GM12878 (cell line): ENCODE measurements at regions not wholly inside any gene's neighbourhood (a gene's known extent, or its start where the extent isn't known, plus 50 kb on each side); places are given as distances from the start of the nearest gene placed in this dataset.

Experiments
- ATAC-seq: fragments of 200-7000 bp; cut with Tn5 transposase; 3 replicates; pipeline ENCODE4 v1.9.1; 2020; ENCODE audit warnings: mild to moderate bottlenecking, moderate library complexity
- BruUV-seq: library from RNA; stranded (reverse); fragments of 400-500 nt; replicated peaks from 2 replicates; lab custom pipeline; 2021; lab: Mats Ljungman, UMichigan
- CTCF ChIA-PET: fragments of 300-600 bp; sonication (Branson Sonifier 250); formaldehyde crosslinking; extraction: SDS; loops from one replicate; lab custom pipeline; 2021; ENCODE audit warnings: inconsistent platforms; lab: Yijun Ruan, JAX
- POLR2A ChIA-PET: fragments of 350-600 bp; formaldehyde crosslinking; extraction: SDS; loops from one replicate; lab custom pipeline; 2021; ENCODE audit warnings: inconsistent platforms; lab: Charles Lee
- RAD21 ChIA-PET: fragments of 300-600 bp; sonication (Branson Sonifier 250); formaldehyde crosslinking; loops from one replicate; lab custom pipeline; 2023; ENCODE audit warnings: antibody characterized with exemption; ENCODE audit not compliant: unreplicated experiment; lab: Charles Lee
- SMC1A ChIA-PET: fragments of 300-600 bp; sonication (Branson Sonifier 250); formaldehyde crosslinking; loops from one replicate; lab custom pipeline; 2023; ENCODE audit not compliant: unreplicated experiment, uncharacterized antibody; lab: Charles Lee
- DNase-seq: peaks from one replicate; pipeline ENCODE4 v3.0.0-alpha.2; 2011; ENCODE audit warnings: low read depth, low spot score
- FAIRE-seq: peaks from 3 replicates; lab custom pipeline; 2011; peaks lifted over from hg19 to GRCh38; lab: Jason Lieb, UNC
- H2AFZ ChIP-seq: 2 replicates; pipeline ENCODE4 v1.6.0; 2011; ENCODE audit warnings: low read depth, low read length, control low read depth; ENCODE audit not compliant: control insufficient read depth
- H3K27ac ChIP-seq: 2 replicates; pipeline ENCODE4 v1.5.1; 2011; ENCODE audit warnings: control low read depth; ENCODE audit not compliant: control insufficient read depth, insufficient read depth
- H3K27me3 ChIP-seq, 2 experiments: replicated peaks in 1 of 2; 2 replicates each; pipeline versions ENCODE4 v1.6.0 to v1.6.1; 2011; ENCODE audit warnings: low read length in 1 of 2; ENCODE audit not compliant: control insufficient read depth in 2 of 2, insufficient read depth in 2 of 2
- H3K36me3 ChIP-seq, 2 experiments: 2 replicates each; pipeline ENCODE4 v1.5.1; 2011; ENCODE audit warnings: low read length in 1 of 2; ENCODE audit not compliant: control insufficient read depth in 2 of 2, insufficient read depth in 2 of 2
- H3K4me1 ChIP-seq: 2 replicates; pipeline ENCODE4 v1.6.1; 2011; ENCODE audit warnings: mild to moderate bottlenecking, low read length, moderate library complexity, mixed read lengths; ENCODE audit not compliant: control insufficient read depth, insufficient read depth
- H3K4me2 ChIP-seq: 2 replicates; pipeline ENCODE4 v1.6.0; 2011; ENCODE audit warnings: control low read depth; ENCODE audit not compliant: control insufficient read depth, insufficient read depth
- H3K4me3 ChIP-seq: fragments of 200-600 bp; sonication (generic); 2 replicates; pipeline ENCODE4 v1.5.1; 2016
- H3K79me2 ChIP-seq: 2 replicates; pipeline ENCODE4 v1.6.0; 2011; ENCODE audit warnings: low read length; ENCODE audit not compliant: control insufficient read depth, insufficient read depth
- H3K9ac ChIP-seq: 2 replicates; pipeline ENCODE4 v1.8.0; 2011; ENCODE audit warnings: low read length, control low read depth, mixed read lengths; ENCODE audit not compliant: control insufficient read depth, insufficient read depth
- H3K9me3 ChIP-seq: replicated peaks from 3 replicates; pipeline ENCODE4 v1.5.1; 2011; ENCODE audit warnings: mild to moderate bottlenecking, low read length; ENCODE audit not compliant: control insufficient read depth, insufficient read depth
- H4K20me1 ChIP-seq: 2 replicates; pipeline ENCODE4 v1.6.0; 2011; ENCODE audit not compliant: control insufficient read depth, insufficient read depth
- BHLHE40 ChIP-seq, 2 experiments: fragments of 450-650 bp in 1 of 2; IDR thresholded peaks; 2 replicates each; pipeline ENCODE4 v1.6.1; 2011 to 2017; ENCODE audit warnings: low read depth in 2 of 2, borderline replicate concordance in 1 of 2, improper control_type of control experiment in 1 of 2, low read length in 1 of 2, mild to moderate bottlenecking in 1 of 2
- CBFB ChIP-seq: IDR thresholded peaks from 2 replicates; pipeline ENCODE4 v1.6.1; 2016; ENCODE audit warnings: antibody characterized with exemption, low read depth
- GATAD2B ChIP-seq: fragments of 450-650 bp; conservative IDR thresholded peaks from 2 replicates; pipeline ENCODE4 v1.6.1; 2017; ENCODE audit warnings: low read depth, mild to moderate bottlenecking, moderate library complexity
- HDAC2 ChIP-seq: fragments of 200-600 bp; sonication (generic); IDR thresholded peaks from 2 replicates; pipeline ENCODE4 v1.6.1; 2017
- KAT2A ChIP-seq: conservative IDR thresholded peaks from 2 replicates; pipeline ENCODE4 v1.6.1; 2011; ENCODE audit warnings: low read depth, low read length; ENCODE audit not compliant: control insufficient read depth
- KDM1A ChIP-seq: fragments of 200-600 bp; sonication (generic); IDR thresholded peaks from 2 replicates; pipeline ENCODE4 v1.6.1; 2016; ENCODE audit warnings: borderline replicate concordance
- MEF2B ChIP-seq: fragments of 450-650 bp; IDR thresholded peaks from 2 replicates; pipeline ENCODE4 v1.6.1; 2018; ENCODE audit warnings: mild to moderate bottlenecking, moderate library complexity; ENCODE audit not compliant: partially characterized antibody, poor library complexity, severe bottlenecking
- MXI1 ChIP-seq: fragments of 150-350 bp; IDR thresholded peaks from 2 replicates; pipeline ENCODE4 v1.6.1; 2011; ENCODE audit warnings: low read depth, mild to moderate bottlenecking, inconsistent platforms, low read length, improper control_type of control experiment
- NFIC ChIP-seq: IDR thresholded peaks from 2 replicates; pipeline ENCODE4 v1.6.1; 2012; ENCODE audit warnings: low read depth, mild to moderate bottlenecking, inconsistent platforms, low read length, moderate library complexity
- NR2C1 ChIP-seq: fragments of 450-650 bp; IDR thresholded peaks from 2 replicates; pipeline ENCODE4 v1.6.1; 2017; ENCODE audit warnings: antibody characterized with exemption, mild to moderate bottlenecking, moderate library complexity
- PML ChIP-seq: IDR thresholded peaks from 2 replicates; pipeline ENCODE4 v1.6.1; 2012; ENCODE audit warnings: low read length, inconsistent platforms
- POU2F2 ChIP-seq: IDR thresholded peaks from 3 replicates; pipeline ENCODE4 v1.6.1; 2011; ENCODE audit warnings: low read depth, mild to moderate bottlenecking, low read length, borderline replicate concordance
- SPI1 ChIP-seq: IDR thresholded peaks from 2 replicates; pipeline ENCODE4 v1.6.1; 2011; ENCODE audit warnings: low read depth, mild to moderate bottlenecking, low read length, moderate library complexity, borderline replicate concordance; ENCODE audit not compliant: insufficient read depth
- WGBS: methylation state at CpG from one replicate; pipeline ENCODE4 v1.1.6; 2016; ENCODE audit warnings: low lambda C conversion rate; ENCODE audit not compliant: insufficient replicate concordance, insufficient coverage; ENCODE audit errors: missing lambda C conversion rate; 5-methylcytosine and 5-hydroxymethylcytosine counted together
- in situ Hi-C: fragments of 300-500 bp; cut with MboI; formaldehyde crosslinking; loops from 9 replicates; pipeline ENCODE4 v1.14.3; 2018; ENCODE audit warnings: mixed read lengths
- intact Hi-C: fragments of 100-400 bp; cut with micrococcal nuclease; formaldehyde crosslinking; loops from one replicate; pipeline ENCODE4 v1.14.2; 2022; ENCODE audit not compliant: unreplicated experiment
- TF ChIP-seq, protein P1 (sequence below): fragments of 450-650 bp; IDR thresholded peaks from 2 replicates; pipeline ENCODE4 v1.6.1; 2017; ENCODE audit warnings: mild to moderate bottlenecking, moderate library complexity
- TF ChIP-seq, protein P2 (sequence below): IDR thresholded peaks from 2 replicates; pipeline ENCODE4 v1.6.1; 2012; ENCODE audit warnings: mild to moderate bottlenecking, low read depth, low read length
- TF ChIP-seq, protein P3 (sequence below): fragments of 450-650 bp; IDR thresholded peaks from 2 replicates; pipeline ENCODE4 v1.6.1; 2016; ENCODE audit warnings: mild to moderate bottlenecking

DNA sequence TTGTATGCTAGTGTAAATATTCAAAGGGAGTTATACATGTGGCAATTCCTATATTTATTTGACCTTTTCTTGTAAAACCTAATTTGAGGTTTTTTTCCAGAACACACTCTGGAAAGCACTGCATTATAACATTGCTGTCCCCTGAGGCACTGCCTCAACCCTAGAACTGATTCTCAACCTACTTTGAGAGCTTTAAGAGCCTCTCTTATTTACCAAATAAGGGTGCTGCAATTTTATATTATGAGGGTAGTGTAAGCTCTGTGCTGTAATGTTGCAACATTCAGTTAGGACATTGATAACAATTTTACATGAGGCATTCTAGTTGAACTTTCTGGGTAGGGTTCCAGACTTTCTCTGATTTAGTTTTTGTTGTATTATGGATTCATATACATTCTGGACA is 302.2 kb upstream of the DEPDC1 start (continued):
- TF ChIP-seq, protein P1, sequence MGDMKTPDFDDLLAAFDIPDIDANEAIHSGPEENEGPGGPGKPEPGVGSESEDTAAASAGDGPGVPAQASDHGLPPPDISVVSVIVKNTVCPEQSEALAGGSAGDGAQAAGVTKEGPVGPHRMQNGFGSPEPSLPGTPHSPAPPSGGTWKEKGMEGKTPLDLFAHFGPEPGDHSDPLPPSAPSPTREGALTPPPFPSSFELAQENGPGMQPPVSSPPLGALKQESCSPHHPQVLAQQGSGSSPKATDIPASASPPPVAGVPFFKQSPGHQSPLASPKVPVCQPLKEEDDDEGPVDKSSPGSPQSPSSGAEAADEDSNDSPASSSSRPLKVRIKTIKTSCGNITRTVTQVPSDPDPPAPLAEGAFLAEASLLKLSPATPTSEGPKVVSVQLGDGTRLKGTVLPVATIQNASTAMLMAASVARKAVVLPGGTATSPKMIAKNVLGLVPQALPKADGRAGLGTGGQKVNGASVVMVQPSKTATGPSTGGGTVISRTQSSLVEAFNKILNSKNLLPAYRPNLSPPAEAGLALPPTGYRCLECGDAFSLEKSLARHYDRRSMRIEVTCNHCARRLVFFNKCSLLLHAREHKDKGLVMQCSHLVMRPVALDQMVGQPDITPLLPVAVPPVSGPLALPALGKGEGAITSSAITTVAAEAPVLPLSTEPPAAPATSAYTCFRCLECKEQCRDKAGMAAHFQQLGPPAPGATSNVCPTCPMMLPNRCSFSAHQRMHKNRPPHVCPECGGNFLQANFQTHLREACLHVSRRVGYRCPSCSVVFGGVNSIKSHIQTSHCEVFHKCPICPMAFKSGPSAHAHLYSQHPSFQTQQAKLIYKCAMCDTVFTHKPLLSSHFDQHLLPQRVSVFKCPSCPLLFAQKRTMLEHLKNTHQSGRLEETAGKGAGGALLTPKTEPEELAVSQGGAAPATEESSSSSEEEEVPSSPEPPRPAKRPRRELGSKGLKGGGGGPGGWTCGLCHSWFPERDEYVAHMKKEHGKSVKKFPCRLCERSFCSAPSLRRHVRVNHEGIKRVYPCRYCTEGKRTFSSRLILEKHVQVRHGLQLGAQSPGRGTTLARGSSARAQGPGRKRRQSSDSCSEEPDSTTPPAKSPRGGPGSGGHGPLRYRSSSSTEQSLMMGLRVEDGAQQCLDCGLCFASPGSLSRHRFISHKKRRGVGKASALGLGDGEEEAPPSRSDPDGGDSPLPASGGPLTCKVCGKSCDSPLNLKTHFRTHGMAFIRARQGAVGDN: no peak
- no peak for TF ChIP-seq MXI1
- no peak for TF ChIP-seq NFIC
- TF ChIP-seq HDAC2: no peak
- TF ChIP-seq CBFB: no peak
- no peak for TF ChIP-seq POU2F2
- no peak for TF ChIP-seq PML
- no peak for TF ChIP-seq BHLHE40 (IDR thresholded peaks at IDR 0.05; ENCODE audit: borderline replicate concordance in 1 of 2, low read depth in 2 of 2, low read length in 1 of 2)

DNA sequence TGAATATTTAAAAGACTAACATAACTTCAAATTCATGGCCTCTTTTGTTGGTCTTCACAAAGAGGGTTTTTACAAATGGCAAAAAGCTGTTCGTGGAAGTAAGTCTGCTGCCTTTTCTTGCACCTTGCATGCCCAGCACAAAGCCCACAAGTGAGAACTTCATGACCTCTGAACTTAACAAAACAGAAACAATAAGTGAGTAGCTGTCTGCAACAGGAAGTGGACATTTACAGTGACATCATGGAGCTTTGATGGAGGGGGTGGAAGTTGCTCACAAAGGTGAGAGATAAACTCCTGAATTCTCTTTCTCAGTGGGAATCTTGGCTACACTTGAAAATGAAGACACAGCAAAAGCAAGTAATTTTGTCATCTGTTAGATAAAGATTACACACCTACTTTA is 303.3 kb upstream of the DEPDC1 start:
- ATAC-seq (peak; percentile 44; the same call in 1 of the 3 replicates), FAIRE-seq (no peak), DNase-seq (no peak)
- SMC1A ChIA-PET: no interaction called here
- RAD21 ChIA-PET: no interaction called here
- Histone ChIP-seq H3K4me2 (no peak overlapping the region), H3K36me3 (no peaks in the 10 kb centered on the region), H3K27me3 (no peaks in the 10 kb centered on the region), H3K9me3 (no peaks in the 10 kb centered on the region), H3K27ac (no peak overlapping the region), H3K9ac (no peak overlapping the region), H3K4me3 (no peak overlapping the region), H4K20me1 (no peaks in the 10 kb centered on the region), H2AFZ (no peak overlapping the region), H3K79me2 (no peaks in the 10 kb centered on the region), H3K4me1 (no peaks in the 10 kb centered on the region)
- CTCF ChIA-PET: no interaction called here
- BruUV-seq: no TSS peak
- intact Hi-C loops: no loop called here
- in situ Hi-C loops: no loop called here
- WGBS: 0% methylated on average over 1 of the region's 1 CpG
- POLR2A ChIA-PET: interaction anchor here (1.6 kb wide), 1 partner anchor 8 kb away, joined by 3 read pairs; no protein-coding TSS in a partner anchor
- no peak for TF ChIP-seq GATAD2B
- TF ChIP-seq NR2C1: peak; percentile 79
- TF ChIP-seq, protein P2, sequence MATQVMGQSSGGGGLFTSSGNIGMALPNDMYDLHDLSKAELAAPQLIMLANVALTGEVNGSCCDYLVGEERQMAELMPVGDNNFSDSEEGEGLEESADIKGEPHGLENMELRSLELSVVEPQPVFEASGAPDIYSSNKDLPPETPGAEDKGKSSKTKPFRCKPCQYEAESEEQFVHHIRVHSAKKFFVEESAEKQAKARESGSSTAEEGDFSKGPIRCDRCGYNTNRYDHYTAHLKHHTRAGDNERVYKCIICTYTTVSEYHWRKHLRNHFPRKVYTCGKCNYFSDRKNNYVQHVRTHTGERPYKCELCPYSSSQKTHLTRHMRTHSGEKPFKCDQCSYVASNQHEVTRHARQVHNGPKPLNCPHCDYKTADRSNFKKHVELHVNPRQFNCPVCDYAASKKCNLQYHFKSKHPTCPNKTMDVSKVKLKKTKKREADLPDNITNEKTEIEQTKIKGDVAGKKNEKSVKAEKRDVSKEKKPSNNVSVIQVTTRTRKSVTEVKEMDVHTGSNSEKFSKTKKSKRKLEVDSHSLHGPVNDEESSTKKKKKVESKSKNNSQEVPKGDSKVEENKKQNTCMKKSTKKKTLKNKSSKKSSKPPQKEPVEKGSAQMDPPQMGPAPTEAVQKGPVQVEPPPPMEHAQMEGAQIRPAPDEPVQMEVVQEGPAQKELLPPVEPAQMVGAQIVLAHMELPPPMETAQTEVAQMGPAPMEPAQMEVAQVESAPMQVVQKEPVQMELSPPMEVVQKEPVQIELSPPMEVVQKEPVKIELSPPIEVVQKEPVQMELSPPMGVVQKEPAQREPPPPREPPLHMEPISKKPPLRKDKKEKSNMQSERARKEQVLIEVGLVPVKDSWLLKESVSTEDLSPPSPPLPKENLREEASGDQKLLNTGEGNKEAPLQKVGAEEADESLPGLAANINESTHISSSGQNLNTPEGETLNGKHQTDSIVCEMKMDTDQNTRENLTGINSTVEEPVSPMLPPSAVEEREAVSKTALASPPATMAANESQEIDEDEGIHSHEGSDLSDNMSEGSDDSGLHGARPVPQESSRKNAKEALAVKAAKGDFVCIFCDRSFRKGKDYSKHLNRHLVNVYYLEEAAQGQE: no peak
- TF ChIP-seq, protein P3, sequence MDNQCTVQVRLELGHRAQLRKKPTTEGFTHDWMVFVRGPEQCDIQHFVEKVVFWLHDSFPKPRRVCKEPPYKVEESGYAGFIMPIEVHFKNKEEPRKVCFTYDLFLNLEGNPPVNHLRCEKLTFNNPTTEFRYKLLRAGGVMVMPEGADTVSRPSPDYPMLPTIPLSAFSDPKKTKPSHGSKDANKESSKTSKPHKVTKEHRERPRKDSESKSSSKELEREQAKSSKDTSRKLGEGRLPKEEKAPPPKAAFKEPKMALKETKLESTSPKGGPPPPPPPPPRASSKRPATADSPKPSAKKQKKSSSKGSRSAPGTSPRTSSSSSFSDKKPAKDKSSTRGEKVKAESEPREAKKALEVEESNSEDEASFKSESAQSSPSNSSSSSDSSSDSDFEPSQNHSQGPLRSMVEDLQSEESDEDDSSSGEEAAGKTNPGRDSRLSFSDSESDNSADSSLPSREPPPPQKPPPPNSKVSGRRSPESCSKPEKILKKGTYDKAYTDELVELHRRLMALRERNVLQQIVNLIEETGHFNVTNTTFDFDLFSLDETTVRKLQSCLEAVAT: no peak
- no peak for TF ChIP-seq SPI1
- TF ChIP-seq KDM1A: no peak
- TF ChIP-seq MEF2B: no peak
- TF ChIP-seq KAT2A: no peak
